B cell (primary cell): ENCODE measurements at regions not wholly inside any gene's neighbourhood (a gene's known extent, or its start where the extent isn't known, plus 50 kb on each side); places are given as distances from the start of the nearest gene placed in this dataset.
"Not testable (repeated sequence)": the region's sequence is repeated elsewhere in the genome, so short reads cannot be mapped to it uniquely, and the experiment has no call there.

Experiments
- ATAC-seq: fragments of 200-7000 bp; cut with Tn5 transposase; one replicate; pipeline ENCODE4 v1.10.0; 2021; ENCODE audit warnings: low read depth, mild to moderate bottlenecking, moderate number of reproducible peaks, moderate library complexity
- CTCF ChIA-PET: fragments of 350-600 bp; sonication (Branson Sonifier 250); formaldehyde crosslinking; loops from one replicate; lab custom pipeline; 2021; ENCODE audit warnings: antibody characterized with exemption, inconsistent platforms; lab: Charles Lee
- POLR2A ChIA-PET: fragments of 350-600 bp; sonication (Branson Sonifier 250); formaldehyde crosslinking; loops from one replicate; lab custom pipeline; 2021; ENCODE audit warnings: antibody characterized with exemption; lab: Charles Lee
- DNase-seq: peaks from one replicate; pipeline ENCODE4 v3.0.0; 2013
- H2AFZ ChIP-seq: 2 replicates; pipeline ENCODE4 v1.6.1; 2012; ENCODE audit warnings: mild to moderate bottlenecking, low read depth, low read length; ENCODE audit not compliant: insufficient read depth, poor library complexity, severe bottlenecking
- H3K27ac ChIP-seq, 2 donors: 1 replicate in 1 of 2; 2 replicates in 1 of 2; pipeline ENCODE4 v1.5.1; 2012 to 2013; ENCODE audit warnings: low read length in 2 of 2, mild to moderate bottlenecking in 2 of 2, moderate library complexity in 1 of 2
- H3K27me3 ChIP-seq, 4 experiments: fragments of 200-600 bp in 1 of 4; sonication (generic) in 1 of 4; replicated peaks in 1 of 4; 1 replicate in 2 of 4; 2 replicates in 2 of 4; pipeline versions ENCODE4 v1.6.1 to v1.7.0; 2013 to 2016; ENCODE audit warnings: low read length in 3 of 4, mild to moderate bottlenecking in 2 of 4, mixed read lengths in 1 of 4, moderate library complexity in 1 of 4; ENCODE audit not compliant: insufficient read depth in 4 of 4, control insufficient read depth in 3 of 4; ENCODE audit errors: control extremely low read depth in 1 of 4
- H3K36me3 ChIP-seq, 2 experiments: replicated peaks in 1 of 2; 1 replicate in 1 of 2; 2 replicates in 1 of 2; pipeline versions ENCODE4 v1.6.1 to v1.7.1; 2013; ENCODE audit warnings: low read length in 1 of 2; ENCODE audit not compliant: insufficient read depth in 2 of 2, control insufficient read depth in 1 of 2; ENCODE audit errors: control extremely low read depth in 1 of 2, extremely low read depth in 1 of 2
- H3K4me1 ChIP-seq, 2 donors: fragments of 200-600 bp in 1 of 2; sonication (generic) in 1 of 2; 1 replicate in 1 of 2; 2 replicates in 1 of 2; pipeline versions ENCODE4 v1.5.1 to v1.6.1; 2013 to 2017; ENCODE audit warnings: low read length in 2 of 2; ENCODE audit not compliant: control insufficient read depth in 2 of 2, insufficient read depth in 2 of 2
- H3K4me2 ChIP-seq: replicated peaks from 2 replicates; pipeline ENCODE3; 2012; ENCODE audit warnings: mild to moderate bottlenecking, low read depth, low read length; ENCODE audit not compliant: poor library complexity, severe bottlenecking
- H3K4me3 ChIP-seq, 5 experiments: fragments of 200-600 bp in 1 of 5; sonication (generic) in 1 of 5; 1 replicate in 3 of 5; 2 replicates in 2 of 5; pipeline versions ENCODE4 v1.5.1 to v1.7.0; 2011 to 2016; ENCODE audit warnings: low read length in 4 of 5, mild to moderate bottlenecking in 4 of 5, low read depth in 2 of 5, control low read depth in 1 of 5, moderate library complexity in 1 of 5; ENCODE audit not compliant: insufficient read depth in 1 of 5; ENCODE audit errors: control extremely low read depth in 1 of 5, extremely low read depth in 1 of 5
- H3K79me2 ChIP-seq: fragments of 200-600 bp; sonication (generic); one replicate; pipeline ENCODE4 v1.6.0; 2016; ENCODE audit warnings: low read length; ENCODE audit not compliant: control insufficient read depth, insufficient read depth
- H3K9ac ChIP-seq: fragments of 200-600 bp; sonication (generic); 2 replicates; pipeline ENCODE4 v1.6.1; 2017; ENCODE audit warnings: mild to moderate bottlenecking, low read length, moderate library complexity
- H3K9me3 ChIP-seq, 3 donors: one replicate each; pipeline versions ENCODE4 v1.6.1 to v1.7.1; 2013; ENCODE audit warnings: low read length in 2 of 3; ENCODE audit not compliant: control insufficient read depth in 2 of 3, insufficient read depth in 1 of 3; ENCODE audit errors: control extremely low read depth in 1 of 3
- H4K20me1 ChIP-seq: 2 replicates; pipeline ENCODE4 v1.6.0; 2012; ENCODE audit warnings: mild to moderate bottlenecking, low read length; ENCODE audit not compliant: insufficient read depth, control insufficient read depth, poor library complexity, severe bottlenecking
- H3K27ac Mint-ChIP-seq: one replicate; pipeline ENCODE4 v1.8.0; 2021; ENCODE audit warnings: mixed read lengths
- H3K27me3 Mint-ChIP-seq: one replicate; pipeline ENCODE4 v1.8.0; 2021; ENCODE audit warnings: mixed read lengths
- H3K4me1 Mint-ChIP-seq: one replicate; pipeline ENCODE4 v1.8.0; 2021; ENCODE audit warnings: mixed read lengths
- H3K4me3 Mint-ChIP-seq: one replicate; pipeline ENCODE4 v1.8.0; 2021; ENCODE audit warnings: mixed read lengths
- H3K9me3 Mint-ChIP-seq: one replicate; pipeline ENCODE4 v1.8.0; 2022; ENCODE audit warnings: mixed read lengths; ENCODE audit not compliant: insufficient read depth
- EZH2 ChIP-seq: IDR thresholded peaks from 2 replicates; pipeline ENCODE4 v1.6.1; 2012; ENCODE audit warnings: borderline replicate concordance, low read depth, mild to moderate bottlenecking, moderate library complexity, low read length; ENCODE audit not compliant: insufficient read depth, poor library complexity, severe bottlenecking
- WGBS: methylation state at CpG from one replicate; pipeline ENCODE4 v1.1.5; 2013; ENCODE audit warnings: missing lambda C conversion rate; ENCODE audit not compliant: insufficient coverage; 5-methylcytosine and 5-hydroxymethylcytosine counted together
- intact Hi-C: fragments of 100-400 bp; cut with micrococcal nuclease; formaldehyde crosslinking; loops from one replicate; pipeline ENCODE4 v1.10.0; 2022
- TF ChIP-seq, protein P1 (sequence below): fragments of 200-600 bp; IDR thresholded peaks from one replicate; pipeline ENCODE4 v1.8.0; 2022; ENCODE audit warnings: antibody characterized with exemption, mild to moderate bottlenecking

- Histone ChIP-seq H3K27me3 (no peaks in the 10 kb centered on the region), H4K20me1 (no peaks in the 10 kb centered on the region), H3K36me3 (no peaks in the 10 kb centered on the region), H2AFZ (no peak overlapping the region), H3K4me1 (no peaks in the 10 kb centered on the region), H3K9me3 (peaks cover 0 to 8% (median 0%) of the 10 kb centered on the region in 3 donors), H3K4me2 (no peak overlapping the region), H3K9ac (no peak overlapping the region), H3K4me3 (no peak overlapping the region), H3K27ac (no peak overlapping the region), H3K79me2 (no peaks in the 10 kb centered on the region)
- TF ChIP-seq, protein P1, sequence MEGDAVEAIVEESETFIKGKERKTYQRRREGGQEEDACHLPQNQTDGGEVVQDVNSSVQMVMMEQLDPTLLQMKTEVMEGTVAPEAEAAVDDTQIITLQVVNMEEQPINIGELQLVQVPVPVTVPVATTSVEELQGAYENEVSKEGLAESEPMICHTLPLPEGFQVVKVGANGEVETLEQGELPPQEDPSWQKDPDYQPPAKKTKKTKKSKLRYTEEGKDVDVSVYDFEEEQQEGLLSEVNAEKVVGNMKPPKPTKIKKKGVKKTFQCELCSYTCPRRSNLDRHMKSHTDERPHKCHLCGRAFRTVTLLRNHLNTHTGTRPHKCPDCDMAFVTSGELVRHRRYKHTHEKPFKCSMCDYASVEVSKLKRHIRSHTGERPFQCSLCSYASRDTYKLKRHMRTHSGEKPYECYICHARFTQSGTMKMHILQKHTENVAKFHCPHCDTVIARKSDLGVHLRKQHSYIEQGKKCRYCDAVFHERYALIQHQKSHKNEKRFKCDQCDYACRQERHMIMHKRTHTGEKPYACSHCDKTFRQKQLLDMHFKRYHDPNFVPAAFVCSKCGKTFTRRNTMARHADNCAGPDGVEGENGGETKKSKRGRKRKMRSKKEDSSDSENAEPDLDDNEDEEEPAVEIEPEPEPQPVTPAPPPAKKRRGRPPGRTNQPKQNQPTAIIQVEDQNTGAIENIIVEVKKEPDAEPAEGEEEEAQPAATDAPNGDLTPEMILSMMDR: no peak
- no peak for TF ChIP-seq EZH2
- Mint-ChIP-seq H3K4me3 (no peak overlapping the region), H3K4me1 (no peaks in the 10 kb centered on the region), H3K9me3 (peaks cover 10% of the 10 kb centered on the region), H3K27me3 (peaks cover 2% of the 10 kb centered on the region), H3K27ac (no peak overlapping the region)
- intact Hi-C loops: no loop called here
- ChIA-PET CTCF (no interaction called here), POLR2A (no interaction called here)
- no peak for ATAC-seq
- no peak for DNase-seq
Measured at GRCh38 chr14:39499514-39499913, 67.3 kb upstream of the FBXO33 start.

GRCh38 chr14:39497677-39498076 is 65.4 kb upstream of the FBXO33 start:
- H3K4me3 ChIP-seq, H3K79me2 ChIP-seq, DNase-seq, POLR2A ChIA-PET, H3K36me3 ChIP-seq, H3K9ac ChIP-seq, H4K20me1 ChIP-seq, H3K27me3 ChIP-seq, H3K4me3 Mint-ChIP-seq, H3K27ac ChIP-seq, H3K27me3 Mint-ChIP-seq, H3K27ac Mint-ChIP-seq, intact Hi-C loops, H2AFZ ChIP-seq, CTCF ChIA-PET, H3K4me1 Mint-ChIP-seq, H3K4me1 ChIP-seq, H3K4me2 ChIP-seq, H3K9me3 ChIP-seq, ATAC-seq: not testable (repeated sequence)
- 100% methylated on average over 2 of the region's 3 CpGs for WGBS
- H3K9me3 Mint-ChIP-seq: peaks cover 10% of the 10 kb centered on the region
